B cell (primary cell): ENCODE measurements at regions not wholly inside any gene's neighbourhood (a gene's known extent, or its start where the extent isn't known, plus 50 kb on each side); places are given as distances from the start of the nearest gene placed in this dataset.

ENCODE experiments used
- ATAC-seq: fragments of 200-7000 bp; cut with Tn5 transposase; one replicate; pipeline ENCODE4 v1.10.0; 2021; ENCODE audit warnings: low read depth, mild to moderate bottlenecking, moderate number of reproducible peaks, moderate library complexity
- CTCF ChIA-PET: fragments of 350-600 bp; sonication (Branson Sonifier 250); formaldehyde crosslinking; loops from one replicate; lab custom pipeline; 2021; ENCODE audit warnings: antibody characterized with exemption, inconsistent platforms; lab: Charles Lee
- POLR2A ChIA-PET: fragments of 350-600 bp; sonication (Branson Sonifier 250); formaldehyde crosslinking; loops from one replicate; lab custom pipeline; 2021; ENCODE audit warnings: antibody characterized with exemption; lab: Charles Lee
- DNase-seq: peaks from one replicate; pipeline ENCODE4 v3.0.0; 2013
- H2AFZ ChIP-seq: 2 replicates; pipeline ENCODE4 v1.6.1; 2012; ENCODE audit warnings: mild to moderate bottlenecking, low read depth, low read length; ENCODE audit not compliant: insufficient read depth, poor library complexity, severe bottlenecking
- H3K27ac ChIP-seq, 2 donors: 1 replicate in 1 of 2; 2 replicates in 1 of 2; pipeline ENCODE4 v1.5.1; 2012 to 2013; ENCODE audit warnings: low read length in 2 of 2, mild to moderate bottlenecking in 2 of 2, moderate library complexity in 1 of 2
- H3K27me3 ChIP-seq, 4 experiments: fragments of 200-600 bp in 1 of 4; sonication (generic) in 1 of 4; replicated peaks in 1 of 4; 1 replicate in 2 of 4; 2 replicates in 2 of 4; pipeline versions ENCODE4 v1.6.1 to v1.7.0; 2013 to 2016; ENCODE audit warnings: low read length in 3 of 4, mild to moderate bottlenecking in 2 of 4, mixed read lengths in 1 of 4, moderate library complexity in 1 of 4; ENCODE audit not compliant: insufficient read depth in 4 of 4, control insufficient read depth in 3 of 4; ENCODE audit errors: control extremely low read depth in 1 of 4
- H3K36me3 ChIP-seq, 2 experiments: replicated peaks in 1 of 2; 1 replicate in 1 of 2; 2 replicates in 1 of 2; pipeline versions ENCODE4 v1.6.1 to v1.7.1; 2013; ENCODE audit warnings: low read length in 1 of 2; ENCODE audit not compliant: insufficient read depth in 2 of 2, control insufficient read depth in 1 of 2; ENCODE audit errors: control extremely low read depth in 1 of 2, extremely low read depth in 1 of 2
- H3K4me1 ChIP-seq, 2 donors: fragments of 200-600 bp in 1 of 2; sonication (generic) in 1 of 2; 1 replicate in 1 of 2; 2 replicates in 1 of 2; pipeline versions ENCODE4 v1.5.1 to v1.6.1; 2013 to 2017; ENCODE audit warnings: low read length in 2 of 2; ENCODE audit not compliant: control insufficient read depth in 2 of 2, insufficient read depth in 2 of 2
- H3K4me2 ChIP-seq: replicated peaks from 2 replicates; pipeline ENCODE3; 2012; ENCODE audit warnings: mild to moderate bottlenecking, low read depth, low read length; ENCODE audit not compliant: poor library complexity, severe bottlenecking
- H3K4me3 ChIP-seq, 5 experiments: fragments of 200-600 bp in 1 of 5; sonication (generic) in 1 of 5; 1 replicate in 3 of 5; 2 replicates in 2 of 5; pipeline versions ENCODE4 v1.5.1 to v1.7.0; 2011 to 2016; ENCODE audit warnings: low read length in 4 of 5, mild to moderate bottlenecking in 4 of 5, low read depth in 2 of 5, control low read depth in 1 of 5, moderate library complexity in 1 of 5; ENCODE audit not compliant: insufficient read depth in 1 of 5; ENCODE audit errors: control extremely low read depth in 1 of 5, extremely low read depth in 1 of 5
- H3K79me2 ChIP-seq: fragments of 200-600 bp; sonication (generic); one replicate; pipeline ENCODE4 v1.6.0; 2016; ENCODE audit warnings: low read length; ENCODE audit not compliant: control insufficient read depth, insufficient read depth
- H3K9ac ChIP-seq: fragments of 200-600 bp; sonication (generic); 2 replicates; pipeline ENCODE4 v1.6.1; 2017; ENCODE audit warnings: mild to moderate bottlenecking, low read length, moderate library complexity
- H3K9me3 ChIP-seq, 3 donors: one replicate each; pipeline versions ENCODE4 v1.6.1 to v1.7.1; 2013; ENCODE audit warnings: low read length in 2 of 3; ENCODE audit not compliant: control insufficient read depth in 2 of 3, insufficient read depth in 1 of 3; ENCODE audit errors: control extremely low read depth in 1 of 3
- H4K20me1 ChIP-seq: 2 replicates; pipeline ENCODE4 v1.6.0; 2012; ENCODE audit warnings: mild to moderate bottlenecking, low read length; ENCODE audit not compliant: insufficient read depth, control insufficient read depth, poor library complexity, severe bottlenecking
- H3K27ac Mint-ChIP-seq: one replicate; pipeline ENCODE4 v1.8.0; 2021; ENCODE audit warnings: mixed read lengths
- H3K27me3 Mint-ChIP-seq: one replicate; pipeline ENCODE4 v1.8.0; 2021; ENCODE audit warnings: mixed read lengths
- H3K4me1 Mint-ChIP-seq: one replicate; pipeline ENCODE4 v1.8.0; 2021; ENCODE audit warnings: mixed read lengths
- H3K4me3 Mint-ChIP-seq: one replicate; pipeline ENCODE4 v1.8.0; 2021; ENCODE audit warnings: mixed read lengths
- H3K9me3 Mint-ChIP-seq: one replicate; pipeline ENCODE4 v1.8.0; 2022; ENCODE audit warnings: mixed read lengths; ENCODE audit not compliant: insufficient read depth
- CTCF ChIP-seq: fragments of 200-600 bp; IDR thresholded peaks from one replicate; pipeline ENCODE4 v1.8.0; 2022; ENCODE audit warnings: antibody characterized with exemption, mild to moderate bottlenecking
- EZH2 ChIP-seq: IDR thresholded peaks from 2 replicates; pipeline ENCODE4 v1.6.1; 2012; ENCODE audit warnings: borderline replicate concordance, low read depth, mild to moderate bottlenecking, moderate library complexity, low read length; ENCODE audit not compliant: insufficient read depth, poor library complexity, severe bottlenecking
- WGBS: methylation state at CpG from one replicate; pipeline ENCODE4 v1.1.5; 2013; ENCODE audit warnings: missing lambda C conversion rate; ENCODE audit not compliant: insufficient coverage; 5-methylcytosine and 5-hydroxymethylcytosine counted together
- intact Hi-C: fragments of 100-400 bp; cut with micrococcal nuclease; formaldehyde crosslinking; loops from one replicate; pipeline ENCODE4 v1.10.0; 2022

GRCh38 chr6:115740907-115741306 is 319.8 kb downstream of the FRK start:
- ATAC-seq (no peak), DNase-seq (no peak)
- no peak overlapping the region for H3K27ac Mint-ChIP-seq
- Histone ChIP-seq H2AFZ (no peak overlapping the region), H3K36me3 (no peaks in the 10 kb centered on the region), H3K79me2 (no peaks in the 10 kb centered on the region), H3K4me3 (no peak overlapping the region), H3K4me1 (no peaks in the 10 kb centered on the region), H3K9me3 (peaks cover 0 to 4% (median 0%) of the 10 kb centered on the region in 3 donors), H3K4me2 (no peak overlapping the region), H4K20me1 (no peaks in the 10 kb centered on the region), H3K27ac (no peak overlapping the region), H3K9ac (no peak overlapping the region), H3K27me3 (no peaks in the 10 kb centered on the region)
- CTCF ChIA-PET, result no interaction called here
- H3K4me1 Mint-ChIP-seq, result no peaks in the 10 kb centered on the region
- POLR2A ChIA-PET, result no interaction called here
- whole genome bisulfite sequencing, result 100% methylated on average over 1 of the region's 1 CpG
- TF ChIP-seq CTCF (no peak), EZH2 (no peak)
- intact Hi-C loops, result no loop called here
- H3K9me3 Mint-ChIP-seq, result peaks cover 2% of the 10 kb centered on the region
- H3K27me3 Mint-ChIP-seq, result no peaks in the 10 kb centered on the region
- H3K4me3 Mint-ChIP-seq, result no peak overlapping the region

- H3K27ac ChIP-seq, result no peak overlapping the region
- no peaks in the 10 kb centered on the region for H3K4me1 ChIP-seq
- no peaks in the 10 kb centered on the region for H3K36me3 ChIP-seq
- intact Hi-C loops, result no loop called here
- H3K4me3 ChIP-seq, result no peak overlapping the region
- DNase-seq (no peak), ATAC-seq (no peak)
- CTCF ChIA-PET, result no interaction called here
- Mint-ChIP-seq H3K27ac (no peak overlapping the region), H3K27me3 (no peaks in the 10 kb centered on the region), H3K9me3 (peaks cover 9% of the 10 kb centered on the region), H3K4me3 (no peak overlapping the region), H3K4me1 (no peaks in the 10 kb centered on the region)
- H3K9ac ChIP-seq, result no peak overlapping the region
- peaks cover 0 to 8% (median 0%) of the 10 kb centered on the region in 3 donors for H3K9me3 ChIP-seq
- no peak overlapping the region for H2AFZ ChIP-seq
- no peaks in the 10 kb centered on the region for H3K27me3 ChIP-seq
- POLR2A ChIA-PET, result no interaction called here
- WGBS, result 82% methylated on average over 5 of the region's 5 CpGs
- no peak overlapping the region for H3K4me2 ChIP-seq
- TF ChIP-seq CTCF (no peak), EZH2 (no peak)
- no peaks in the 10 kb centered on the region for H3K79me2 ChIP-seq
- H4K20me1 ChIP-seq, result no peaks in the 10 kb centered on the region
Observed at GRCh38 chr6:115735610-115736009, 325.1 kb downstream of the FRK start.
